Brain microvascular endothelial cell (primary cell): ENCODE measurements at regions not wholly inside any gene's neighbourhood (a gene's known extent, or its start where the extent isn't known, plus 50 kb on each side); places are given as distances from the start of the nearest gene placed in this dataset.

ENCODE experiments used
- DNase-seq: peaks from one replicate; pipeline ENCODE4 v3.0.0-alpha.2; 2020
- H3K27ac ChIP-seq: fragments of 250-450 bp; sonication (Bioruptor Pico); 2 replicates; pipeline ENCODE4 v1.5.1; 2020; ENCODE audit warnings: mild to moderate bottlenecking, moderate library complexity
- H3K27me3 ChIP-seq: fragments of 250-450 bp; sonication (Bioruptor Pico); replicated peaks from 2 replicates; pipeline ENCODE4 v1.5.1; 2020; ENCODE audit warnings: mild to moderate bottlenecking
- H3K36me3 ChIP-seq: fragments of 250-450 bp; sonication (Bioruptor Pico); replicated peaks from 2 replicates; pipeline ENCODE4 v1.5.1; 2020; ENCODE audit warnings: mild to moderate bottlenecking
- H3K4me3 ChIP-seq: 2 replicates; pipeline ENCODE4 v1.5.1; 2011; ENCODE audit warnings: low read depth, mild to moderate bottlenecking, control low read depth, low read length, moderate library complexity
- in situ Hi-C: cut with HindIII; loops from 2 replicates; pipeline ENCODE4 v1.10.0; 2017; ENCODE audit warnings: low sequenced_read_pairs, low pct_ligation_motif_present
- TF ChIP-seq, protein P1 (sequence below): IDR thresholded peaks from 2 replicates; pipeline ENCODE4 v1.5.1; 2011; ENCODE audit warnings: low read depth, mild to moderate bottlenecking, moderate library complexity, low read length, control low read depth, inconsistent platforms; ENCODE audit errors: missing control alignments

DNA sequence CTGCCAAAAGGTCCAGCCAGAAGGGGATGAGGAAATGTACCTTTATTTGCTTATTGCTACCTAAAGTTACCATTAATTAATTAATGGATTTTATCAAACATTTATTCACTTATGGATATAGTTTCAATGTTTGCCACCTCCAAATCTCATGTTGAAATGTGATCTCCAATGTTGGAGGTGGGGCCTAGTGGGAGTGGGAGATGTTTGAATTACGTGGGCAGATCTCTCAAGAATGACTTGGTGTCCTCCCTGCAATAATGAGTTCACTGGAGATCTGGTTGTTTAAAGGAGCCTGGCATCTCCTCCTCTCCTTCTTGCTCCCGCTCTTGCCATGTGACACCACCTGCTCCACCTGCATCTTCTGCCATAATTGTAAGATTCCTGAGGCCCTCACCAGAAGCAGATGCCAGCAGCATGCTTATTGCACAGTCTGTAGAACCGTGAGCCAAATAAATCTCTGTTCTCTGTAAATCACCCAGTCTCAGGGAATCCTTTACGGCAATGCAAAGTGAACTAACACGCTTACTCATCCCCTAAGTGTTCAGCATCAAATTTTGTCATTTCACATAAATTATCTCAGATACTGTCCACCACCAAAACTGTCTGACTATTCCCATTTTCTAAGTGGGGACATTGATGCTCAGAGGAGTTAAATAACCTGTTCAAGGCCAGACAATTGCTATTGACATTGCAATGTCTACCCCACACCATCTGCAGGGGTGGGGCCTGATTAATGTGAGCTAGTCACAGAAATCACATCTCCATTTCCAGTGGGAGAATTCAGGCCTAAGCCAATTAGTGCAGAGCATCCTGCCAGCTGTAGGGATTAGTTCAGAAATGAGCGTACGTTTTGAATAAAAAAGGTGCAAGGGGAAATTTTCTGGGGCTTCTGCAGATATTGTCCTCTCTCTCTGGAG lies 51.6 kb upstream of the SYN3 start:
- TF ChIP-seq, protein P1, sequence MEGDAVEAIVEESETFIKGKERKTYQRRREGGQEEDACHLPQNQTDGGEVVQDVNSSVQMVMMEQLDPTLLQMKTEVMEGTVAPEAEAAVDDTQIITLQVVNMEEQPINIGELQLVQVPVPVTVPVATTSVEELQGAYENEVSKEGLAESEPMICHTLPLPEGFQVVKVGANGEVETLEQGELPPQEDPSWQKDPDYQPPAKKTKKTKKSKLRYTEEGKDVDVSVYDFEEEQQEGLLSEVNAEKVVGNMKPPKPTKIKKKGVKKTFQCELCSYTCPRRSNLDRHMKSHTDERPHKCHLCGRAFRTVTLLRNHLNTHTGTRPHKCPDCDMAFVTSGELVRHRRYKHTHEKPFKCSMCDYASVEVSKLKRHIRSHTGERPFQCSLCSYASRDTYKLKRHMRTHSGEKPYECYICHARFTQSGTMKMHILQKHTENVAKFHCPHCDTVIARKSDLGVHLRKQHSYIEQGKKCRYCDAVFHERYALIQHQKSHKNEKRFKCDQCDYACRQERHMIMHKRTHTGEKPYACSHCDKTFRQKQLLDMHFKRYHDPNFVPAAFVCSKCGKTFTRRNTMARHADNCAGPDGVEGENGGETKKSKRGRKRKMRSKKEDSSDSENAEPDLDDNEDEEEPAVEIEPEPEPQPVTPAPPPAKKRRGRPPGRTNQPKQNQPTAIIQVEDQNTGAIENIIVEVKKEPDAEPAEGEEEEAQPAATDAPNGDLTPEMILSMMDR: no peak
- in situ Hi-C loops: no loop called here
- no peaks in the 10 kb centered on the region for H3K27me3 ChIP-seq
- H3K27ac ChIP-seq: no peak overlapping the region
- no peak overlapping the region for H3K4me3 ChIP-seq
- H3K36me3 ChIP-seq: no peaks in the 10 kb centered on the region
- DNase-seq: no peak

DNA sequence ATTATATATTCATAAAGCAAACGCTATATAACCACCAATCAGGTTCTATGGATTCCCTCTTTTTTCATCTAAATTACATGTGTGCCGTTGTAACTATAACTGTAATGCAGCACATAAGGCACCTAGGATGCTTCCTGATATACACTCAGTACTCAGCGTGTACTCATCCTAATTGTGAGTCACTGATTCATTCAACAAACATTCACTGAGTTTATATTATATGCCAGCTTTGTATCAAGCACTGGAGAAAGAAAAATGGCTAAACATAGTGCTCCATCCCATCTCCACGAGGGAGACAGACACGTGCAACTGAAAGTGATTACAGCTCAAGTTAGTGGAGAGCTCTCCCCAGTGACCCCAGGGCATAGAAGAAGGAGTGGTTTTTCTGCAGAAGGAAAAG lies 49.9 kb upstream of the SYN3 start:
- Histone ChIP-seq H3K4me3 (no peak overlapping the region), H3K36me3 (no peaks in the 10 kb centered on the region), H3K27me3 (no peaks in the 10 kb centered on the region), H3K27ac (no peak overlapping the region)
- TF ChIP-seq, protein P1: no peak
- DNase-seq: no peak
- in situ Hi-C loops: no loop called here
